Osteoblast (primary cell): ENCODE measurements at regions not wholly inside any gene's neighbourhood (a gene's known extent, or its start where the extent isn't known, plus 50 kb on each side); places are given as distances from the start of the nearest gene placed in this dataset.

ENCODE experiments used
- DNase-seq: peaks from one replicate; pipeline ENCODE4 v3.0.0; 2011; ENCODE audit warnings: low spot score, mixed read lengths; ENCODE audit not compliant: insufficient read length; ENCODE audit errors: missing footprints
- H2AFZ ChIP-seq: 2 replicates; pipeline ENCODE4 v1.6.0; 2011; ENCODE audit warnings: mild to moderate bottlenecking, low read length
- H3K27ac ChIP-seq: 2 replicates; pipeline ENCODE4 v1.5.1; 2011; ENCODE audit warnings: mild to moderate bottlenecking, low read depth, low read length, moderate library complexity
- H3K27me3 ChIP-seq: 2 replicates; pipeline ENCODE4 v1.6.0; 2012; ENCODE audit warnings: mild to moderate bottlenecking, control low read depth, inconsistent platforms, low read length, moderate library complexity; ENCODE audit not compliant: insufficient read depth
- H3K36me3 ChIP-seq: 2 replicates; pipeline ENCODE4 v1.5.1; 2011; ENCODE audit warnings: mild to moderate bottlenecking, low read length, control low read depth, moderate library complexity; ENCODE audit not compliant: insufficient read depth
- H3K4me1 ChIP-seq: 2 replicates; pipeline ENCODE4 v1.5.1; 2011; ENCODE audit warnings: mild to moderate bottlenecking, low read length, control low read depth, moderate library complexity; ENCODE audit not compliant: insufficient read depth
- H3K4me2 ChIP-seq: 2 replicates; pipeline ENCODE4 v1.6.0; 2011; ENCODE audit warnings: mild to moderate bottlenecking, low read length; ENCODE audit not compliant: insufficient read depth
- H3K4me3 ChIP-seq: fragments of 200-600 bp; sonication (generic); 3 replicates; pipeline ENCODE4 v1.5.1; 2012; ENCODE audit warnings: mild to moderate bottlenecking, low read length, inconsistent platforms; ENCODE audit not compliant: insufficient read depth
- H3K79me2 ChIP-seq: 2 replicates; pipeline ENCODE4 v1.6.0; 2012; ENCODE audit warnings: mild to moderate bottlenecking, low read length, control low read depth, inconsistent platforms; ENCODE audit not compliant: insufficient read depth
- H3K9me3 ChIP-seq: 2 replicates; pipeline ENCODE4 v1.5.1; 2011; ENCODE audit warnings: low read depth, low read length, control low read depth
- H4K20me1 ChIP-seq: 2 replicates; pipeline ENCODE4 v1.6.0; 2012; ENCODE audit warnings: mild to moderate bottlenecking, low read length, control low read depth; ENCODE audit not compliant: insufficient read depth
- TF ChIP-seq, protein P1 (sequence below): IDR thresholded peaks from 2 replicates; pipeline ENCODE4 v1.5.1; 2011; ENCODE audit warnings: mild to moderate bottlenecking, low read depth, low read length, moderate library complexity; ENCODE audit errors: extremely low read depth

DNA sequence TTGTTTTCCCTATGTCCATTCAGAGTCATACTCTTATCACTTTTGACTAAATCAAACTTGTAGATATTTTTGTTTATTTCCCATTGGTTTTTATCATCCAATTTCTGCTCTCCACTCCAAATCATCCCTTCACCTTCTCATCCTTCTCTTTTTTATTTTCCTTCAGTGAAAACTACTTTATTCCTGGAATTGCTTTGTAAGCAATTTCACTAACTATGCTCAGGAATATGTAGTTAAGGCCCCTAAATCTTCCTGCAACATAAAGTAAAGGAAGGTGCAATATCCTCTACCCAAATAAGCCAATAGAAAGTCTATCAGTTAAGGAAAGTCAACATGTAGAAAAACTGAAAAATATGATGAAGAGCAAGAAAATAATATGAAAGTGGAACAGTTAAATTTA lies 308.4 kb downstream of the SEC23A start:
- Histone ChIP-seq H3K4me2 (no peak overlapping the region), H2AFZ (no peak overlapping the region), H4K20me1 (no peaks in the 10 kb centered on the region), H3K36me3 (no peaks in the 10 kb centered on the region), H3K4me1 (no peaks in the 10 kb centered on the region), H3K4me3 (no peak overlapping the region), H3K27me3 (no peaks in the 10 kb centered on the region), H3K27ac (no peak overlapping the region), H3K9me3 (no peaks in the 10 kb centered on the region), H3K79me2 (no peaks in the 10 kb centered on the region)
- TF ChIP-seq, protein P1, sequence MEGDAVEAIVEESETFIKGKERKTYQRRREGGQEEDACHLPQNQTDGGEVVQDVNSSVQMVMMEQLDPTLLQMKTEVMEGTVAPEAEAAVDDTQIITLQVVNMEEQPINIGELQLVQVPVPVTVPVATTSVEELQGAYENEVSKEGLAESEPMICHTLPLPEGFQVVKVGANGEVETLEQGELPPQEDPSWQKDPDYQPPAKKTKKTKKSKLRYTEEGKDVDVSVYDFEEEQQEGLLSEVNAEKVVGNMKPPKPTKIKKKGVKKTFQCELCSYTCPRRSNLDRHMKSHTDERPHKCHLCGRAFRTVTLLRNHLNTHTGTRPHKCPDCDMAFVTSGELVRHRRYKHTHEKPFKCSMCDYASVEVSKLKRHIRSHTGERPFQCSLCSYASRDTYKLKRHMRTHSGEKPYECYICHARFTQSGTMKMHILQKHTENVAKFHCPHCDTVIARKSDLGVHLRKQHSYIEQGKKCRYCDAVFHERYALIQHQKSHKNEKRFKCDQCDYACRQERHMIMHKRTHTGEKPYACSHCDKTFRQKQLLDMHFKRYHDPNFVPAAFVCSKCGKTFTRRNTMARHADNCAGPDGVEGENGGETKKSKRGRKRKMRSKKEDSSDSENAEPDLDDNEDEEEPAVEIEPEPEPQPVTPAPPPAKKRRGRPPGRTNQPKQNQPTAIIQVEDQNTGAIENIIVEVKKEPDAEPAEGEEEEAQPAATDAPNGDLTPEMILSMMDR, result no peak
- no peak for DNase-seq

DNA sequence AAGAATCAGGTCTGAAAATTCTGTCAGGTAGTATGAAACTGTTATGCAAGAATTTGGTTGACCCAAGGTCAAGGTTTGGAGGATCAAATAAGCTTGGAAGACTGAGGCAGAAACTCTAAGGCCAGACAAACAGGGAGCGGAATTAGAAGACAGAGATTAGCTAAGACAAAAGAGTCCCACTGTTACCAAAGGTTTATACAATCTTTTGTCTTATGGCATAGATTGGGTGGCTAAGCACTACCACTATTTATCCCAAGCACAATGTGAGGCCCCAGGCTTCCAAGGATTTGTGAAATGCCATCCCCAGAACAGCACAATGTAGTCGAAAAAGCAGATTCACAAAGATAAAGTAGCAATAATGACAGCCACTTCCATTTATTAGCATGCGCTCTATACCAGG lies 311.2 kb downstream of the SEC23A start:
- DNase-seq, result no peak
- Histone ChIP-seq H3K27ac (no peak overlapping the region), H3K36me3 (no peaks in the 10 kb centered on the region), H3K4me3 (no peak overlapping the region), H3K27me3 (no peaks in the 10 kb centered on the region), H2AFZ (no peak overlapping the region), H3K4me1 (no peaks in the 10 kb centered on the region), H3K4me2 (no peak overlapping the region), H3K79me2 (no peaks in the 10 kb centered on the region), H3K9me3 (no peaks in the 10 kb centered on the region), H4K20me1 (no peaks in the 10 kb centered on the region)
- TF ChIP-seq, protein P1, result no peak

DNA sequence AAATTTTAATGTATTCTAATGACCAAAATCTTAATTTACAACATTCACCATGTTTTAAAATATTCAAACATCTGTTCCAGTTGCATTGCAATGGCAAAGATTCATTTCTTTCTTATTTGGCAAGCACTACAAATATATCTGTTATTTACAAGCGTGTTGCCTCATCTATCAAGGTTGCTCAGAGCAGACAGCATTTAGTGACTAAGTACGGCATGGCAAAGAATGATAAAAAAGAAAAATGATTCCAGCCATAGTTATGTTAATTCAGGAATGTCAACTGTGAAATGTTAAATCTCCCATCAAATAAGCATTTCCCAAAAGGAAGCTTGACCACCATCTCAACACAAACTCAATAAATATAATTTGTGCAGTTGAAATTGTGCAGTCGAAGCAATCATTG lies 312.1 kb downstream of the SEC23A start:
- no peak for DNase-seq
- H3K36me3 ChIP-seq, result no peaks in the 10 kb centered on the region
- no peaks in the 10 kb centered on the region for H3K9me3 ChIP-seq
- H3K79me2 ChIP-seq, result no peaks in the 10 kb centered on the region
- H3K4me1 ChIP-seq, result no peaks in the 10 kb centered on the region
- H4K20me1 ChIP-seq, result no peaks in the 10 kb centered on the region
- H3K27me3 ChIP-seq, result no peaks in the 10 kb centered on the region
- no peak overlapping the region for H3K4me2 ChIP-seq
- no peak overlapping the region for H3K27ac ChIP-seq
- H3K4me3 ChIP-seq, result no peak overlapping the region
- TF ChIP-seq, protein P1, result no peak
- no peak overlapping the region for H2AFZ ChIP-seq

DNA sequence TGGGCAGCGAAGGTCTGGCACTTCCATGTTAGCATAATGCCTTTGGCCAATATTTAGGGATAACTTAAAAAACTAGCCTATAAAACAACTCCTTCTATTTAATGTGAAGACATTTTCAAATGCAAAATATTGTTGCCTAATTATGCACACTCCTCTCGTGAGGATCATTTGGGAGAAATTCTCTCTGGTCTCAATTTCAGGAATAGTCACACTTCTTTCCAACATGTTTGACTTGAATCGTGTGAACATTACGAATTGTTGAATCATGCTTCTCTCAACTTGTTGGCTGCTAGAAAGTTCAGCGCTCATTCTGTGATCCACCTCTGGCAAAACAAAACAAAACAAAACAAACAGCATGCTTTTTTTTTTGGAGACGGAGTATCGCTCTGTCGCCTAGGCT lies 313.2 kb downstream of the SEC23A start:
- H3K79me2 ChIP-seq, result no peaks in the 10 kb centered on the region
- H2AFZ ChIP-seq, result no peak overlapping the region
- no peaks in the 10 kb centered on the region for H4K20me1 ChIP-seq
- TF ChIP-seq, protein P1, result no peak
- no peaks in the 10 kb centered on the region for H3K27me3 ChIP-seq
- no peak overlapping the region for H3K27ac ChIP-seq
- no peak for DNase-seq
- no peaks in the 10 kb centered on the region for H3K4me1 ChIP-seq
- H3K36me3 ChIP-seq, result no peaks in the 10 kb centered on the region
- H3K9me3 ChIP-seq, result no peaks in the 10 kb centered on the region
- H3K4me2 ChIP-seq, result no peak overlapping the region
- H3K4me3 ChIP-seq, result no peak overlapping the region
